ENCODE measurements at regions not wholly inside any gene's neighbourhood (a gene's known extent, or its start where the extent isn't known, plus 50 kb on each side); places are given as distances from the start of the nearest gene placed in this dataset.

- no peaks in the 10 kb centered on the region for H3K4me1 ChIP-seq (ENCODE audit: insufficient read depth, low read length, severe bottlenecking)
- no peak overlapping the region for H3K4me2 ChIP-seq (ENCODE audit: low read length)
- H2AFZ ChIP-seq (ENCODE audit: low read length): no peak overlapping the region
- no peaks in the 10 kb centered on the region for H3K9me2 ChIP-seq (ENCODE audit: low read depth, low read length)
- H3K4me3 ChIP-seq (ENCODE audit: low read depth, low read length, poor library complexity, severe bottlenecking): no peak overlapping the region
- H3K27me3 ChIP-seq (ENCODE audit: insufficient read depth, low read length): no peaks in the 10 kb centered on the region
- no peaks in the 10 kb centered on the region for H3F3A ChIP-seq (ENCODE audit: insufficient read depth, low read length)
- H4K20me1 ChIP-seq (ENCODE audit: insufficient read depth, low read length): no peaks in the 10 kb centered on the region
- H3K36me3 ChIP-seq (ENCODE audit: insufficient read depth, low read length): no peaks in the 10 kb centered on the region
- no peak for TF ChIP-seq EZH2 (IDR thresholded peaks at IDR 0.05; ENCODE audit: borderline replicate concordance, low read length)
- H3K27ac ChIP-seq (ENCODE audit: low read depth, low read length, poor library complexity, severe bottlenecking): no peak overlapping the region
- H3K9ac ChIP-seq (ENCODE audit: low read length): no peak overlapping the region
- no peaks in the 10 kb centered on the region for H3K9me3 ChIP-seq (ENCODE audit: low read length)
- no peaks in the 10 kb centered on the region for H3K79me2 ChIP-seq (ENCODE audit: insufficient read depth, low read length)
Measured at GRCh38 chr1:83027511-83027910, 971.4 kb downstream of the TTLL7 start.

GRCh38 chr1:83026745-83027144, 972.2 kb downstream of the TTLL7 start:
- no peaks in the 10 kb centered on the region for H3K9me2 ChIP-seq (ENCODE audit: low read depth, low read length)
- H3K4me1 ChIP-seq (ENCODE audit: insufficient read depth, low read length, severe bottlenecking): no peaks in the 10 kb centered on the region

DNA sequence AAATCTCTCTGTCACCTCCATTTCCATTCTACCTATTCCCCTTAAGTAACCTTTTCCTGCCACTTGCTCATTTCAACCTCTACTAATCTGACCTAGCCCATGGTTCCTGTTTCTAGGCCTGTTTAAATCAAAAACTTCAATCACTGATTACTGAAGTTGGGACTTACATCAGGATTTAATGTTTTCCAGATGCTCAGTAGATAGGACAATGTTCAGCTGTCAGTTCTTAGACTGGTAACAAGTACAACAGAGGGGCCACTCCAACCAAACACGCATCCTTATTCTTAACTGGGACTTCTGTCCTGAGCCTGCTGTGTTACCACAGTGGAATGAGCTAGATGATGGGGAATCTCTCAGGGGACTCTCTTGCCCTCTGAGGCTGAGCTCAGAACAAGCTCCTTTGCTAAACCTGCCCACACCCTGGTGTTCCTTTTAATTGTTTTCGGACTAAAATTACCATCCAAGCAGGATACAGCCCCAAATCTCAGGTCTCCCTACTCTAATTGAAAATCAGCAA, 974.6 kb downstream of the TTLL7 start:
- H3K4me3 ChIP-seq (ENCODE audit: low read depth, low read length, poor library complexity, severe bottlenecking): no peak overlapping the region

More at GRCh38 chr1:83026745-83027144, 972.2 kb downstream of the TTLL7 start:
- Histone ChIP-seq H3K27ac (ENCODE audit: low read depth, low read length, poor library complexity, severe bottlenecking) (no peak overlapping the region), H2AFZ (ENCODE audit: low read length) (no peak overlapping the region), H3K27me3 (ENCODE audit: insufficient read depth, low read length) (no peaks in the 10 kb centered on the region), H3K36me3 (ENCODE audit: insufficient read depth, low read length) (no peaks in the 10 kb centered on the region), H3K4me2 (ENCODE audit: low read length) (no peak overlapping the region), H3K79me2 (ENCODE audit: insufficient read depth, low read length) (no peaks in the 10 kb centered on the region), H4K20me1 (ENCODE audit: insufficient read depth, low read length) (no peaks in the 10 kb centered on the region), H3F3A (ENCODE audit: insufficient read depth, low read length) (no peaks in the 10 kb centered on the region), H3K9ac (ENCODE audit: low read length) (no peak overlapping the region), H3K9me3 (ENCODE audit: low read length) (no peaks in the 10 kb centered on the region), H3K4me3 (ENCODE audit: low read depth, low read length, poor library complexity, severe bottlenecking) (no peak overlapping the region)
- TF ChIP-seq, protein P1, sequence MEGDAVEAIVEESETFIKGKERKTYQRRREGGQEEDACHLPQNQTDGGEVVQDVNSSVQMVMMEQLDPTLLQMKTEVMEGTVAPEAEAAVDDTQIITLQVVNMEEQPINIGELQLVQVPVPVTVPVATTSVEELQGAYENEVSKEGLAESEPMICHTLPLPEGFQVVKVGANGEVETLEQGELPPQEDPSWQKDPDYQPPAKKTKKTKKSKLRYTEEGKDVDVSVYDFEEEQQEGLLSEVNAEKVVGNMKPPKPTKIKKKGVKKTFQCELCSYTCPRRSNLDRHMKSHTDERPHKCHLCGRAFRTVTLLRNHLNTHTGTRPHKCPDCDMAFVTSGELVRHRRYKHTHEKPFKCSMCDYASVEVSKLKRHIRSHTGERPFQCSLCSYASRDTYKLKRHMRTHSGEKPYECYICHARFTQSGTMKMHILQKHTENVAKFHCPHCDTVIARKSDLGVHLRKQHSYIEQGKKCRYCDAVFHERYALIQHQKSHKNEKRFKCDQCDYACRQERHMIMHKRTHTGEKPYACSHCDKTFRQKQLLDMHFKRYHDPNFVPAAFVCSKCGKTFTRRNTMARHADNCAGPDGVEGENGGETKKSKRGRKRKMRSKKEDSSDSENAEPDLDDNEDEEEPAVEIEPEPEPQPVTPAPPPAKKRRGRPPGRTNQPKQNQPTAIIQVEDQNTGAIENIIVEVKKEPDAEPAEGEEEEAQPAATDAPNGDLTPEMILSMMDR (IDR thresholded peaks at IDR 0.05; ENCODE audit: low read length): no peak
- no peak for TF ChIP-seq EZH2 (IDR thresholded peaks at IDR 0.05; ENCODE audit: borderline replicate concordance, low read length)

More for the DNA sequence above, 974.6 kb downstream of the TTLL7 start:
- Histone ChIP-seq H3K36me3 (ENCODE audit: insufficient read depth, low read length) (no peaks in the 10 kb centered on the region), H3K9ac (ENCODE audit: low read length) (no peak overlapping the region), H3K27me3 (ENCODE audit: insufficient read depth, low read length) (no peaks in the 10 kb centered on the region), H3K9me3 (ENCODE audit: low read length) (no peaks in the 10 kb centered on the region), H3F3A (ENCODE audit: insufficient read depth, low read length) (no peaks in the 10 kb centered on the region), H3K4me1 (ENCODE audit: insufficient read depth, low read length, severe bottlenecking) (no peaks in the 10 kb centered on the region), H2AFZ (ENCODE audit: low read length) (no peak overlapping the region), H4K20me1 (ENCODE audit: insufficient read depth, low read length) (no peaks in the 10 kb centered on the region), H3K4me2 (ENCODE audit: low read length) (no peak overlapping the region), H3K79me2 (ENCODE audit: insufficient read depth, low read length) (no peaks in the 10 kb centered on the region), H3K9me2 (ENCODE audit: low read depth, low read length) (no peaks in the 10 kb centered on the region), H3K27ac (ENCODE audit: low read depth, low read length, poor library complexity, severe bottlenecking) (no peak overlapping the region)
- TF ChIP-seq, protein P1 (IDR thresholded peaks at IDR 0.05; ENCODE audit: low read length): no peak
- TF ChIP-seq EZH2 (IDR thresholded peaks at IDR 0.05; ENCODE audit: borderline replicate concordance, low read length): no peak
